Neural cell (in vitro differentiated cells): ENCODE measurements at regions not wholly inside any gene's neighbourhood (a gene's known extent, or its start where the extent isn't known, plus 50 kb on each side); places are given as distances from the start of the nearest gene placed in this dataset.

Source experiments
- CTCF ChIP-seq: fragments of 450-650 bp; IDR thresholded peaks from 2 replicates; pipeline ENCODE4 v1.5.1; 2014; ENCODE audit warnings: antibody characterized with exemption, mild to moderate bottlenecking, moderate library complexity; ENCODE audit not compliant: poor library complexity, severe bottlenecking
- EP300 ChIP-seq: fragments of 450-650 bp; conservative IDR thresholded peaks from 2 replicates; pipeline ENCODE4 v1.6.1; 2014; ENCODE audit warnings: antibody characterized with exemption, mild to moderate bottlenecking, moderate library complexity; ENCODE audit not compliant: poor library complexity, severe bottlenecking
- EZH2 ChIP-seq: fragments of 200-600, 300-800 bp; shearing (Covaris generic), sonication (generic); IDR thresholded peaks from 2 replicates; pipeline ENCODE4 v1.6.1; 2014; ENCODE audit warnings: antibody characterized with exemption, low read length, borderline replicate concordance, mild to moderate bottlenecking; ENCODE audit not compliant: insufficient read depth, poor library complexity, severe bottlenecking
- MXI1 ChIP-seq: fragments of 450-650 bp; conservative IDR thresholded peaks from 2 replicates; pipeline ENCODE4 v1.6.1; 2014; ENCODE audit warnings: antibody characterized with exemption, mild to moderate bottlenecking; ENCODE audit not compliant: poor library complexity, severe bottlenecking
- POLR2AphosphoS5 ChIP-seq: IDR thresholded peaks from 2 replicates; pipeline ENCODE4 v1.6.1; 2012
- RAD21 ChIP-seq: fragments of 450-650 bp; conservative IDR thresholded peaks from 2 replicates; pipeline ENCODE4 v1.6.1; 2014; ENCODE audit warnings: antibody characterized with exemption, mild to moderate bottlenecking, moderate library complexity
- REST ChIP-seq: IDR thresholded peaks from 2 replicates; pipeline ENCODE4 v1.6.1; 2012; ENCODE audit warnings: borderline replicate concordance
- TAF1 ChIP-seq: IDR thresholded peaks from 2 replicates; pipeline ENCODE4 v1.6.1; 2012; ENCODE audit warnings: low read depth

GRCh38 chr15:96960711-96961480 is 630.4 kb downstream of the NR2F2 start:
- TF ChIP-seq CTCF, result no peak
- TF ChIP-seq REST, result no peak
- TF ChIP-seq MXI1, result no peak
- TF ChIP-seq TAF1, result no peak
- no peak for TF ChIP-seq POLR2AphosphoS5
- TF ChIP-seq RAD21, result no peak
- TF ChIP-seq EP300, result no peak
- no peak for TF ChIP-seq EZH2
